HG02885 (cell line): ENCODE measurements at regions not wholly inside any gene's neighbourhood (a gene's known extent, or its start where the extent isn't known, plus 50 kb on each side); places are given as distances from the start of the nearest gene placed in this dataset.
"Not testable (repeated sequence)": the region's sequence is repeated elsewhere in the genome, so short reads cannot be mapped to it uniquely, and the experiment has no call there.

Experiments used
- ATAC-seq: cut with Tn5 transposase; IDR thresholded peaks from one replicate; pipeline ENCODE4 v1.9.1; 2021; ENCODE audit warnings: mild to moderate bottlenecking; ENCODE audit not compliant: unreplicated experiment, poor library complexity

DNA sequence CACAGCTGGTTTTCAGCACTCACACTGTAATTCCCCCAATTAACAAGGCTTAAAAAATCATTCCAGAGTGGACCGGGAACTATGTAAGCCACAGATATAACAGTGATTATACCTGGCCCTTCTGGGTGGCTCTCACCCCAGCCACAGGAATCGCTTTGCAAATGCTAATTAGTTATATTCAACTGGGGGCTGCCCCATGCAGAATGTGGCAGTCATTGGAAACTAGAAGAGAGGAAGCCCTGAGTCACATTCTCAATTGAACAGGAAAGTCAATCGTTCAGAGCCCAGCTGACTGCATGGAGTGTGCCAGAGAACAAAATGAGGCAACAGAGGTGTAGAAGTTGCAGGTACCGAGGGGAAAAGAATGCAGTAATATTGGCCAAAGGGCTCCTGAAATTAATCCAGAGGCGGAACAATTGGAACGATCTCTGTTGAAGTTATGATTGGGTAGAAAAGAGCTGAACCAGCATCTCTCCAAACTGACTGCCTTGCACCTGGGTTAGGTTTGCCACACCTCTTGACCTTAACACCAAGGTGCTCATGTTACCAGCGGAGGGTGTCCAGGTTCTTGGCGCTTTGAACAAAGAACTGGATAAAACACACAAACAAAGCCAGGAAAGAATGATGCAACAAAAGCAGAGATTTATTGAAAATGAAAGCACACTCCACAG, 909.7 kb upstream of the AUTS2 start:
- no peak for ATAC-seq

DNA sequence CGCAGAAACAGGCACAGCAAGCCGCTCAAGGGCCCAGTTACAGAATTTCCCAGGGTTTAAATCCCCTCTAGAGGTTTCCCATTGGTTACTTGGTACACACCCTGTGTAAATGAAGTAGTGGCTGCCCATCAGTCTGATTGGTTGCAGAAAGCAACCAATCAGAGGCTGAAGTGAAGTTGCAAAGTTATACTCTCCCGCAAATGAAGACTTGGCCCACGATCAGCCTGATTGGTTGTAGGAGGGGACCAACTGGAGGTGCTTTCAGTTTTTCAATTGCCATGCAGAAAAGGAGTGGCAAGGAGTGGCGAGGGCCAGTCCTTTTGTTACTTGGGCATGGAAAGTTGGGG, 909.2 kb upstream of the AUTS2 start:
- ATAC-seq, result no peak

DNA sequence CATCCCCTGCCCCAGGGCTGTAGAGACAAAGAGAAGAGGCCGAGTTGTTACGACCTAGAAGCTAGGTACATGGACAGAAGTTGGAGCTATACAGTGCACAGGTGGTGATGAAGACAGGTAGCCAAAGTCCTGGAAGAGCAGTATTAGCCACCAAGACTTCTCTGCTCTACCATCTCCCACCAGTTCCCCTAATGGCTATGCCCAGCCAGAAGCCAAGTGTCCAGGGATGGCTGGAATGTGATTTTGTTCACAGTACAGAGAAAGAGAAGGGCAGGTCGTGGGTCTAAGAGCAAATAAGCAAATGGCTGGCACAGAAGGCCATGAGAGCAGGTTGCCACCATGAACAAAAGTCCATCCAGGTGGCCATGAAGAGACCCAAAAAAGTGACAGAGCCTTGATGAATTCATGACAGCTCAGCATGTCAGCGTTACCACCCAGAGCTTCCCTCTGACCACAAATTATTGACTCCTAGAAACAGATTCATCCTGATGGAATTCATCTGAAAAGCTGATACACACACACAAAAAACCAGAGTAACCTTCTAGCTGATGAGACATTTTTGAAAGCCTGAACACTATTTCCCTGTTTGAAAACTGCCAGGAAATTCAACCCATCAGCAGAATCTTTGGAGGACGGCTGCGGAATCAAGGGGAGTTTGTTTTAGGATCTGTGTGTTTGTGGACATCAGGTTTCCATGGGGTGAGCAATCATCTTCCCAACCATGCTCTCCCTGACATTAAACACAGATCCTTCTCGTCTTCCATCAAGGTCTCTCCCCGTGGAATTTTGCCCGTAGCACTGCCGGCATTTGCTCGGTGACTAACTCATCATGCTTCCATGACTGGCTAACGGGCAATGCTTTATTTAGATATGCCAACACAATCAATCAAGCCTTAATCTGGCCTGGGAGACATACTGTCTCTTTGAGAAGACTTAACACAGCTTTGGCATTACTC, 906.7 kb upstream of the AUTS2 start:
- ATAC-seq, result no peak

DNA sequence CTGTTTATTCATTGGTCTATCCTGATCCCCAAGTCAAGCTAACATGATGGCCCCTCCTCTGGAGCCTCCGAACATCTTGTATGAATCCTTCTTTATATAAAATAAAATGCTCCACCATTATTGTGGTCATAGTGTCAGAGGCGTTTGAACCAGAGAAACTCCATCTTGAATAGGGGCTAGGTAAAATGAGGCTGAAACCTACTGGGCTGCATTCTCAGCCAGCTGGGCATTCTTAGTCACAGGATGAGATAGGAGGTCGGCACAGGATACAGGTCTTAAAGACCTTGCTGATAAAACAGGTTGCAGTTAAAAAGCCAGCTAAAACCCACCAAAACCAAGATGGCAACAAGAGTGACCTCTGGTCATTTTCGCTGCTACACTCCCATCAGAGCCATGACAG, 905.8 kb upstream of the AUTS2 start:
- no peak for ATAC-seq

DNA sequence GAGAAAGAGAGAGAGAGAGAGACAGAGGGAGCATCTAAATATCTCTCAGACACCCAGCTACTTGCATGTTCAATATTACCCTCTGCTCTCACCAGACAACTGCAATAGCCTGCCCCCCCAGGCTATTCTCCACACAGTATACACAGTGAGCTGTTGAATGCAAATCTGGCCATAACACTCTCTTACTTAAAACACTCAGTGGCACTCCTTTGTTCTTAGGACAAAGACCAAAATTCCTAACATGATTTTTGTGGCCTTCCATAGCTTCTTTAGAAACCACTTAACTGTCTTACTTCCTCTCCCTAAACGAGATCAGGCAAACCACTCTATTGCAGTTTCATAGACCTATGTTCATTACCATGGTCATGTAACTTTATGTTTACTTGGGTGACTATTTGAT, 903.6 kb upstream of the AUTS2 start:
- no peak for ATAC-seq

DNA sequence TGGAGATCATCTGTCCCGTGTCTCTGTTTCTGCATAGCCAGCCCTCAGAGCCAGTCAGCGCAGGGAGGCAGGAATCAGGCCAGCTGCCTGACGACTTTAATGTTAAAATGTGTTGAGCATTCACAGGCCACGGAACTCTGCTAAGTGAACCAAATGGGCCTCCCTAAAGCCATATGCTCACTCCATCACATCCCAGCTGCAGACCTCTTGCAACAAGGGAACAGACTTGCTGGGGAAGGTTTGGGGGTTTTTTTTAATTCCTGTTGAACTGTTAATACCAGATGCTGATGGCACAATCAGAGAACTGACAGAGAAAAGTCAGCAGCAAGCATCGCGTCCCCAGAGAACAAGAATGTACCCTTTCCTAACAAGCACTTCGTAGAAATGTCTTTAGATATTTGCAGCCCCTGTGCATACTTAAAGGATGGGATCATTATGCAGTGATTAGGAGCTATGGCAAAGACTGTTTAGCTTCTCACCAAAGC, 900.4 kb upstream of the AUTS2 start:
- ATAC-seq, result no peak

DNA sequence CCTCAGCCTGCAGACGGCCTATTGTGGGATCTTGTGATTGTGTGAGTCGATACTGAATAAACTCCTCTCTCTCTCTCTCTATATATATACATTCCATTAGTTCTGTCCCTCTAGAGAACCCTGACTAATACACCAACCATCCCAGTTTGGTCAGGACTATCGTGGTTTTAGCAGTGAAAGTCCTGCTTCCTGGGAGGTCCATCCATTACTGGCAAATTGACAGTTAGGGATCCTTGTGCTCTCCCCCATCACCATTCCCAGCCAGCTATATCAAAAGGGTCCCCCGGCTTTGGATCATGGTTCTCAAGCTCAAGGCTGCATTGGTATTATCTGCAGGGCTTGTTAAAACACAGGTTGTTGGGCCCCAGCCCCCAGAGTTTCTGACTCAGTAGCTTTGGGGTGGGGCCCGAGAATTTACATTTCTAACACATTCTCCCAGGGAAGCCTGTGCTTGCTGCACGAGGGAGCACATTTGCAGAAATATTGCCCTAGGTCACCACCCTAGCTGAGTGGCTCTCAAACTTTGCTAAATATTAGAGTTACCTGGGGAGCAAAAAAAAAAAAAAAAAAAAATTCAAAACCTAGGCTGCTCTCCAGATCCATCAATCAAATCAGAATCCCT, 899.1 kb upstream of the AUTS2 start:
- no peak for ATAC-seq

DNA sequence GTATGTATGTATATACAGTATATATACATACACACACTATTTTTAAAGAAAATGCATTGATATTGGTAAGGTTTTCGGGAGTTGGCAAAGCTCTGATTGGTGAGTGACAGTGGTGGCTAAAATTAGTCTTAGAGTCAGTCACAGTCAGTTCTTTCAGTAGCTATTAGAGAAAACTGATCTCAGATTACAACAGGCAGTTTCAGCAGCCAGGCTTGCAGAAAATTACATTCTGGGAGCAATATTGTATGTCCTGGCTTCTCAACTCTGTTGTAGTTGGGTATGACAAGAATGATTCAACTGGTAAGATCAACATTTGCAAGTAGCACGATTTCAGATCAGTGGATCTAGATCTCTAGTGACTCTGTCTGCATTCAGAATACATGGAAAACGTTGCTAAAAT, 897.9 kb upstream of the AUTS2 start:
- no peak for ATAC-seq

DNA sequence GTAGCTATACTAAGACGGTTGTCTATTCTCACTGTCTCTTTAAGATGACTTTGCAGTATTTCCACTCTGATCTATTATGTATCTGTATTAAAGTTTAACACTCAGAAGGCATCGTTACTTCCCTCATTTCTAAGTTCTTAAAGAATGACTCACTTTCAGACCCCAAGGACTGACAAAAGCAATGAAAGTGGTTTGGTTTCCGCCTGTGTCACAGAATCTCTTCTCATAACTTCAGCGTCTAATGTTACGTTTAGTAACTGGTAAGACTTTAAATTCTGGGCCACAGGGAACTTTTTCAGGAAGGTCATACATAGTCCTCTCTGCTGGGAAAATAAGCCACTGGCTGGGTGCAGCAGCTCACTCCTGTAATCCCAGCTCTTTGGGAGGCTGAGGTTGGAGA, 892.0 kb upstream of the AUTS2 start:
- ATAC-seq, result no peak

DNA sequence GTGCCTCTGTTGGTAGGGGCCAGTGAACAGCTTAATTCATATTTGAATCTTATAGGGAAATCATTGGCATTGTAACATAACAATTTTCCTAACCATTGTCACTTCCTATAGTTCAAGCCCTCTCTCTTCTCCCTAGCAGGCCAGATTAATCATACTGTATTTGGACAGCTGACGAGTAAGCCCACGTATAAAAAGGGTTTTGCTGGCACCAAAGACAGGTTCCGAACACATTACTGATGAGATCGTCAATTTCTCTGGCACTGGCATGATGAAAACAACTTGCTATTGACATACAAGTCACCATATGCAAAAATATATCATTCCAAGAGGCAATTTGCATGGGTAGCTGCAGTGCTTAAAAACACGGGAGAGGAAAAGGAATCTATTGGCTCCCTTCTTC, 891.1 kb upstream of the AUTS2 start:
- ATAC-seq, result no peak

DNA sequence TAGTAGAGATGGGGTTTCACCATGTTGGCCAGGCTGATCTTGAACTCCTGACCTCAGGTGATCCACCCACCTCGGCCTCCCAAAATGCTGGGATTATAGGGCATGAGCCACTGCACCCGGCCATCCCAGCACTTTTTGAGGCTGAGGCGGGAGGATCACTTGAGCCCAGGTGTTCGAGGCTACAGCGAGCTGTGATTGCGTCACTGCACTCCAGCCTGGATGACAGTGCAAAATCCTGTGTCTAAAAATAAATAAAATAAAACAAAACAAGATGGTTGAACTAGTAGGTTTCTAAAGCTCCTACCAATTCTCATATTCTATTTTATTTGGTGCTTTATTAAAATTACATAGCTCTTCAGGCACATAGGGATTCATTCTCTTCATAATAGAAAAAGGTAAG, 890.3 kb upstream of the AUTS2 start:
- no peak for ATAC-seq

DNA sequence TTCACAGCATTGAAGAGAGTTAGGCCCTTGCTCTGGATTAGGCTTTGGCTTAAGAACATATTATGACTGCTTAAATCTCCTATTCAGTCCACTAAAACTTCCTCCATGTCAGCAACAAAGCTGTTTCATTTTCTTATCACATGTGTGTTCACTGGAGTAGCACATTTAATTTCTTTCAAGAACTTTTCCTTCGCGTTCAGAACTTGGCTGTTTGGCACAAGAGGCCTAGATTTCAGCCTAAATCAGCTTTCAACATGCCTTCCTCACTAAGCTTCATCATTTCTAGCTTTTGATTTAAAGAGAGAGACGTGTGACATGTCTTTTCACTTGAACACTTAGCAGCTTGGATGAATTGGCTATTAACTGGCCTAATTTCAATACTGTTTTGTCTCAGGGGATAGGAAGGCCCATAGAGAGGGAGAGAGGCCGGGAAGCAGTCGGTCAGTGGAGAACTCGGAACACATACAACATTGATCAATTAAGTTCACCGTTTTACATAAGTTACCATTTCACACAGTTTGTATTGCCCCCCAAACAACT, 885.2 kb upstream of the AUTS2 start:
- ATAC-seq, result no peak

DNA sequence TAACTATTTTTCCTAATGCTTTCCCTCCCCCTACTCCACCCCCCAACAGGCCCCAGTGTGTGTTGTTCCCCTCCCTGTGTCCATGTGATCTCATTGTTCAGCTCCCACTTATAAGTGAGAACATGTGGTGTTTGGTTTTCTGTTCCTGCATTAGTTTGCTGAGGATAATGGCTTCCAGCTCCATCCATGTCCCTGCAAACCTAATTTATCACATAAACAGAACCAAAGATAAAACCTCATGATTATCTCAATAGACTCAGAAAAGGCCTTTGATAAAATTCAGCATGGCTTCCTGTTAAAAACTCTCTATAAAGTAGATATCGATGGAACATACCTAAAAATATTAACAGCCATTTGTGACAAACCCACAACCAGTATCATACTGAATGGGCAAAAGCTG, 884.1 kb upstream of the AUTS2 start:
- ATAC-seq, result not testable (repeated sequence)

DNA sequence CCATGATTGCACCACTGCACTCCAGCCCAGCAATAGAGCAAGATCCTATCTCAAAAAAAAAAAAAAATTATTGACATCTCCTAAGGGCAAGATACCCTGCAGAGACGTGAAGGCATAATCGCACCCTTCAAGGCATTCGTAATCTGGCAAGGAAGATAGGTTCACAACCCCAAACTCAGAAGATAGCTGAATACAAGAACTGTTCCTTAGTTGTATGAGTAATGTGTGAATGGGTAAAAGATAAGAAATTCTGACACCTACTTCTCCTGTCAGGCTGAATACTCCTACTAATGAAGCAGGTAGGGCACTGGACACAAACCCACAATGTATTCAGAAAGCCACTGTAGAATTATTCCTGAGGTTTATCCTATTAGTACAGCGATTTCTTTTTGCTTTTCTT, 882.4 kb upstream of the AUTS2 start:
- ATAC-seq, result no peak

DNA sequence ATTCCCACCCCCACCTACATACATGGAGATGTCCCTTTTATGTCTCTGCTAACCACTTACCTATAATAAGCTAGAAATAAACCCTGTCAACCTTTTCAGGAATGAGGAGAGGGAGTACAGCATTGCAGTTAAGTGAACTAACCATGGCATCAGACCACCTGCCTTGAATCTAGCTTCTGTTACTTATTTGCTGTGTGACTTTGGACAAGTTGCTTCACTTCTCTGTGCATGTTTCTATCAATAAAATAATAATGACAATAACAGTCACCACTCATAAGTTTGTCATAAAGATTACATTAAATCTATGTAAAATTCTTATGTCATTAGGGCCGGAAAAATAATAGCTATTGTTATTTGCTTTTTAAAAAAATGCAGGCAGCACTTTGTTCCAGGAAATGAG, 881.1 kb upstream of the AUTS2 start:
- ATAC-seq, result no peak

DNA sequence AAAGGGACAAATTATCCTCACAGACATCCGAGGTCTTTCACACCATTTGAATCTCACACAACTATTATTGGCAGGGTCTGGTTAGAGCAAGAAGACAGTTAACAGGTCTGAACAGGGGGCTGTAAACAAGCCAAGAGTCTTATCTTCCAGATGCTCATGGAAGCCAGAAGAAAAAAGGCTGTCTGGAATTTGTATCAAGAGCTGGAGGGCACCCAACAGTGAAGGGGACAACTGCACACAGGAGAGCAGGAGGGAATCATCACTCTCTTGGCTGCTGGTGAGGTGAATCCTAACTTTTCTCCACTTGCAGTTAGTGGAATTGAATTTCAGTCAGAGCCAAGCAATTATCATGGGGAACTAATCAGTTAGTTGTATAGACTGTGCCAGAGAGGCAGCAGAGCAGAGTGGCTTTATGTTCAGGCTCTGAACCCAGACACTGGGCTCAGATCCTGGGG, 880.2 kb upstream of the AUTS2 start:
- ATAC-seq, result no peak

DNA sequence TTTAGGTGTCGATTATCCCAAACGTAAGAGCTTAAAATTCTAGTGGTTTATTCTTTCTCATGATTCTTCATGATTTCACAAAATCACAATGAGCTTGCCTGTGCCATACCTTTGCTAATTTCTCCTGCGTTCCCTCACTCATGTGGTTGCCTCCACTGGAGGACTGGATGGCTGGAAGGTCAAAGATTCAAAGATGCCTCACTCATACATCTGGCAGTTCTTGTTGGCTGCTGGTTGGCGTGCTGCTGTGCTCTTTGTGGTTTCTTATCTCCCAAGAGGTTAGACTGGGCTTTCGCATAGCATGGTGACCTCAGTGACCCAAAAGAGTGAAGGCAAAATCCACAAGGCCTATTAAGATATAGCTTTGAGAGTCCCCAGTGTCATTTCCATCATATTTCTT, 877.6 kb upstream of the AUTS2 start:
- no peak for ATAC-seq

DNA sequence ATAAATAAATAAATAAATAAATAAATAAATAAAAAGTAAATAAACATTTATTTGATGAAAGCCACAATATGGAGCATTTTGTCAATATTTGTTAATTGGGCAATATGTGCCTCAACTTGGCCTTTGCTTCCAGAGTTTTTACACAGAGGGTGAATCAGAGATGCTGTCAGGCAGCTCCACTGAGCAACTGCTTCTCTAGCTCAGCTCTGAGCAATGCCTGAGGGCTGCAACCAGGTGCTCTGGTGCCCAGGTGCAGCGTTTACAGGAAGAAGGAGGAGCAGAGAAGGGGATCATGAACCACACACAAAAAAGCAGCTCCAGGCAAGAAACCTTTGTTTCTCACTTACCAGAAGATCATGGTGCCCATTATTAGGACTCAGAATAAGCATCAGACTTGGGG, 876.2 kb upstream of the AUTS2 start:
- ATAC-seq, result no peak

DNA sequence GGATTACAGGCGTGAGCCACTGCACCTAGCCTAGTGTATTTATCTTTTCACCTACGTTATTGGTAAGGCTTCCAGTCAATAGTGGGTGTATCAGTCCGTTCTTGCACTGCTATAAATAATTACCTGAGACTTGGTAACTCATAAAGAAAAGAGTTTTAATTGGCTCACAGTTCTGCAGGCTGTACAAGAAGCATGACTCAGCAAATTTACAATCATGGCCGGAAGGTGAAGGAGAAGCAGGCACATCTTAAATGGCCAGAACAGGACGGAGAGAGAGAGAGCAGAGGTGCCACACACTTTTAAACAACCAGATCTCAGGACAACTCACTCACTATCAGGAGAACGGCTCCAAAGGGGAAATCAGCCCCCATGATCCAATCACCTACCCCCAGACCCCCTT, 873.3 kb upstream of the AUTS2 start:
- no peak for ATAC-seq

DNA sequence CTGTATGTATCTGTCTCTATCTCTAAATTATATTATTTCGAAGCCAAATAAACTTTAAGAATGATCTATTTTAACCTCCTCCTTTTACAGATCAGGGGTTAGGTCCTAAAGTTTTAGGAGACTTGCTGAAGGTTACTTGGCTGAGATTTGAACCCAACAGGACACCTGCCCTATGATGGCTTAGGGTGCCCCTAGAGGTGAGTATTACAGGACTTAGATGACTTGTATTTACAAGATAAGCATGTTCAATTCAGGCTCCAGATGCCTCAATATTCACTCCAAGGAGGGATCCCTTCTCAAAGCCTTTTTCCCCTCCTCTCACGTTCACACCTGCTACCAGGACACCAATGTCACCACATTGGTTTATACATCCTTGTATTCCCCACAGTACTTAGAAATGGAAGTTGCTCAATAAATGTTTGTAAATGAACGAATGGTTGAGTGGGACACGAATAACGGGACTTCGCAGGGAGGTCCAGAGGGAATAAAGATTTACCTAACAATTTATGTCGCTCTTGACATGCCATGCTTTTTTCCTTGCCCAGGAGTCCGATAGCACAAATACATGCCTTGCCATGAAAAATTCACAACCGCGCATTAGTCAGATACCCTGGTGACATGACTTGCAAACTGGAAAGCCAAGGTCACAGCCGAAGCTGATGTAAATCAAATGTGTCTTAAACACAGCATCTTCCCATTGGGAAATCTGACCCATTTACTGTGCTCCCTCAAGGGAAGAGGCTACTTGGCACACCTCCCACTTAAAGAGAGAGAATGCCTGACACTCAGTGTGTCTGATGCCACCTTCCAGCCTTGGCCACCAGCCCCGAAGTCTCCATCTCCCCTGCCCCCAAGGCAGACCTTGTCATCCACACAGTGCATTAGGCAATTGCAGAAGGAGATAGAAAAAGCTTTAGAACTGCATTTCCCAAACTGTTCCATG, 872.2 kb upstream of the AUTS2 start:
- ATAC-seq, result no peak
